ENCODE measurements at regions not wholly inside any gene's neighbourhood (a gene's known extent, or its start where the extent isn't known, plus 50 kb on each side); places are given as distances from the start of the nearest gene placed in this dataset.

DNA sequence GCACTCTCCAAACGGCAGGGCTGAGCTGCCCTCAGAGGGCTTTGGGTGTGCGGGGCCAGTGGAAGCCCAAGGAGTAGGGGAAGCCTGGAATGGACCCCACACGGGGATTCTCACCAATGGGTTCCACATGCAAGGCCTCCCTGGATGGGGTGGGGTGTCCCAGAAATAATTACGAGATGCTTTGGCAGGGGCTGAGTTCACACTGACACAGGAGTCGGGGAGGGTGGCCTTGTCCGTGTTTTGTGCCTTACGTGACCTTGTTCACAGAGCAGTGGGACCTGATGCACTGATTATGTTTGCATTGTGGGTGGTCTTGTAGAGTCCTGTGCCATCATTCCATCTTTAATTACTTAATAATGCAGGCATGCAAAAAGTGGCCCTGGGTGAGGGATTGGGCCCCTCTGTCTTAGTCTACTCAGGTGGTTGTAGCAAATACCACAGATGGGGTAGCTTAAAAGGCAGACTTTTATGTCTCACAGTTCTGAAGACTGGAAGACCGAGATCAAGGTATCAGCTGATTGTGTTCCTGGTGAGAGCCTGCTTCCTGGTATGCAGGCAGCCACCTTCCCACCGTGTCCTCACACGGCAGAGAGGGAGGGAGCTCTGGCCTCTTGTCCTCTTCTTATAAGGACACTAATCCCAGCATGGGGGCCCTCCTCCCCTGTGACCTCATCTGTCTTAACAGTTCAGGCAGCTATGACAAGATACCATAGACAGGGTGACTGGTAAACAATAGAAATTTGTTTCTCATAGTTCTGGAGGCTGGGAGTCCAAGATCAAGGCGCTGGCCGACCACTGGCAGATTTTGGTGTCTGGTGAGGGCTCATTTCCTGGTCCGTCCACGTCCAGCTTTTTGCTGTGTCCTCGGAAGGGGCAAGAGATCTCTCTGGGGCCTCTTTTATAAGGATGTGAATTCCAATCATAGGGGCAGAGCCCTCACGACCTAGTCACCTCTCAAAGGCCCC, 239.4 kb downstream of the IRF8 start:
- TF ChIP-seq REST (IDR thresholded peaks at IDR 0.05; ENCODE audit: low read depth) (no peak), TEAD4 (IDR thresholded peaks at IDR 0.05) (no peak), NFIC (IDR thresholded peaks at IDR 0.05) (no peak), RAD21 (IDR thresholded peaks at IDR 0.05; ENCODE audit: low read depth) (no peak), TAF1 (IDR thresholded peaks at IDR 0.05; ENCODE audit: low read depth) (no peak), CREB1 (IDR thresholded peaks at IDR 0.05; ENCODE audit: low read depth) (no peak), ZBTB7A (IDR thresholded peaks at IDR 0.05; ENCODE audit: low read depth) (no peak)
- TF ChIP-seq, protein P1, sequence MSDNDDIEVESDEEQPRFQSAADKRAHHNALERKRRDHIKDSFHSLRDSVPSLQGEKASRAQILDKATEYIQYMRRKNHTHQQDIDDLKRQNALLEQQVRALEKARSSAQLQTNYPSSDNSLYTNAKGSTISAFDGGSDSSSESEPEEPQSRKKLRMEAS (IDR thresholded peaks at IDR 0.05) = no peak

All from Ishikawa (cell line).